Tibial artery (tissue), 4 donors: ENCODE measurements at regions not wholly inside any gene's neighbourhood (a gene's known extent, or its start where the extent isn't known, plus 50 kb on each side); places are given as distances from the start of the nearest gene placed in this dataset.

ENCODE experiments used
- DNase-seq, 2 donors: peaks; one replicate each; pipeline ENCODE4 v3.0.0-alpha.2; 2019
- H3K27ac ChIP-seq, 2 donors: fragments of 200-600 bp; sonication (generic) in 1 of 2; 1 replicate in 1 of 2; 2 replicates in 1 of 2; pipeline ENCODE4 v1.5.1; 2018 to 2019; ENCODE audit warnings: mild to moderate bottlenecking in 1 of 2
- H3K27me3 ChIP-seq, 2 donors: fragments of 200-600 bp; sonication (generic) in 1 of 2; one replicate each; pipeline versions ENCODE4 v1.5.1 to v1.6.0; 2016 to 2019
- H3K36me3 ChIP-seq, 3 donors: fragments of 200-600 bp; sonication (generic) in 2 of 3; one replicate each; pipeline ENCODE4 v1.5.1; 2016 to 2019; ENCODE audit warnings: mild to moderate bottlenecking in 2 of 3
- H3K4me1 ChIP-seq, 4 donors: fragments of 200-600 bp; sonication (generic) in 2 of 4; 1 replicate in 3 of 4; 2 replicates in 1 of 4; pipeline ENCODE4 v1.5.1; 2016 to 2019
- H3K4me3 ChIP-seq, 2 donors: fragments of 200-600 bp; sonication (generic) in 1 of 2; 1 replicate in 1 of 2; 2 replicates in 1 of 2; pipeline ENCODE4 v1.5.1; 2018 to 2019; ENCODE audit warnings: mild to moderate bottlenecking in 2 of 2
- H3K9me3 ChIP-seq, 3 donors: fragments of 200-600 bp; sonication (generic) in 1 of 3; one replicate each; pipeline ENCODE4 v1.5.1; 2016 to 2019
- CTCF ChIP-seq, 2 experiments: fragments of 200-600 bp in 1 of 2; fragments of 450-650 bp in 1 of 2; IDR thresholded peaks; one replicate each; pipeline ENCODE4 v1.5.1; 2017 to 2019; ENCODE audit warnings: antibody characterized with exemption in 2 of 2, mild to moderate bottlenecking in 1 of 2, moderate library complexity in 1 of 2
- intact Hi-C: fragments of 100-400 bp; cut with DNase I; formaldehyde crosslinking; loops from one replicate; pipeline ENCODE4 v1.15.0; 2023; ENCODE audit warnings: low total_unique reads

DNA sequence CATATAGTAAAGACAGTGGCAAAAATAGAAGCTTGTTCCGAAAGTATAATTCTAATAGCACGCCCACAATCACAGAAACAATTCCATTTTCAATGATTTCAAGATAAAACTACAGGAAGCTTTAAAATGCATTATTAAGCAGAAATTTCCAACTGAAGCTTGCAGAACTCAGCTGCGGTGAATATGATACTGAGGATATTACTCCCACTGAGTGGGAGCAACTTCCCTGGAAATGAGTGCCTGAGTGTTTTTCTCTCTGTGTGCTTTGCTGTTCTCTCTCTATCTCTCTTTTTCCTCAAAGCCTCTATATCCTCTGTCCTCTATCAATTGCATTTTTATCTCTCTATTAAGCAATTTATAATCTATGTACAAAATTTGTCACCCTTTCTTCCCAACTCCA, 187.5 kb upstream of the PRDM9 start:
- Histone ChIP-seq H3K9me3 (no peaks in the 10 kb centered on the region), H3K4me1 (no peaks in the 10 kb centered on the region), H3K27ac (no peak overlapping the region), H3K4me3 (no peak overlapping the region), H3K27me3 (no peaks in the 10 kb centered on the region), H3K36me3 (no peaks in the 10 kb centered on the region)
- TF ChIP-seq CTCF (IDR thresholded peaks at IDR 0.05) = no peak
- no peak for DNase-seq
- intact Hi-C loops = no loop called here

GRCh38 chr5:23318960-23319359, 188.4 kb upstream of the PRDM9 start:
- H3K4me3 ChIP-seq = no peak overlapping the region
- H3K36me3 ChIP-seq = no peaks in the 10 kb centered on the region
- no peak for TF ChIP-seq CTCF (IDR thresholded peaks at IDR 0.05)
- DNase-seq = no peak
- H3K27ac ChIP-seq = no peak overlapping the region
- H3K27me3 ChIP-seq = no peaks in the 10 kb centered on the region
- intact Hi-C loops = no loop called here
- no peaks in the 10 kb centered on the region for H3K9me3 ChIP-seq
- no peaks in the 10 kb centered on the region for H3K4me1 ChIP-seq

- Histone ChIP-seq H3K27ac (no peak overlapping the region), H3K9me3 (no peaks in the 10 kb centered on the region), H3K4me3 (no peak overlapping the region), H3K4me1 (no peaks in the 10 kb centered on the region), H3K27me3 (no peaks in the 10 kb centered on the region), H3K36me3 (no peaks in the 10 kb centered on the region)
- no peak for DNase-seq
- intact Hi-C loops = no loop called here
- no peak for TF ChIP-seq CTCF (IDR thresholded peaks at IDR 0.05)
These were observed 189.2 kb upstream of the PRDM9 start for GRCh38 chr5:23318166-23318565.

DNA sequence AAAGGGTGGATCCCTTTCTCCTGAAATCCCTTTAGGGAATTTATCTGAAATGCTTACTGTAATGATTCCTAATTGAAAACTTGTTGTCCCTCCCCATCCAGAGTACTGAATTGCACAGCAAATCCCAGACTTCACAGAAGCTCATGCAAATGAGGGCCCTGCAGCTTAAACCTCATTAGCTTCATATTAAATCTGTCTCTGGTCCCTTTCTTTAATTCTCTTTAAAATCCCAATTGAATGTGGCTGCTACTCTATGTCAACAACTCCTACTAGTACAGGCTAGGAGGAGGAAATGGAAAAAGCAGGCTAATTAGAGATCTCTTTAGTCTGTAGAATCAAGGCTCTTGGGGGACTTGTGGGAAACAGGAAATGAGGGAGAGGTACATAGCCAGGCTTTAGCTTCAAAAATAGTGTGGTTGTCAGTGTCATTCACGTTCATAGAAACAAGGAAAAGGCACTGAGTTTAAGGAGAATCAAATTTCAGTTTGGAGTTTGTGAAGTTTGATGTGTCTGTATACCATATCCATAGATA, 191.3 kb upstream of the PRDM9 start:
- Histone ChIP-seq H3K9me3 (no peaks in the 10 kb centered on the region), H3K27ac (no peak overlapping the region), H3K4me3 (no peak overlapping the region), H3K27me3 (no peaks in the 10 kb centered on the region), H3K4me1 (no peaks in the 10 kb centered on the region), H3K36me3 (no peaks in the 10 kb centered on the region)
- intact Hi-C loops = no loop called here
- no peak for DNase-seq
- no peak for TF ChIP-seq CTCF (IDR thresholded peaks at IDR 0.05)

DNA sequence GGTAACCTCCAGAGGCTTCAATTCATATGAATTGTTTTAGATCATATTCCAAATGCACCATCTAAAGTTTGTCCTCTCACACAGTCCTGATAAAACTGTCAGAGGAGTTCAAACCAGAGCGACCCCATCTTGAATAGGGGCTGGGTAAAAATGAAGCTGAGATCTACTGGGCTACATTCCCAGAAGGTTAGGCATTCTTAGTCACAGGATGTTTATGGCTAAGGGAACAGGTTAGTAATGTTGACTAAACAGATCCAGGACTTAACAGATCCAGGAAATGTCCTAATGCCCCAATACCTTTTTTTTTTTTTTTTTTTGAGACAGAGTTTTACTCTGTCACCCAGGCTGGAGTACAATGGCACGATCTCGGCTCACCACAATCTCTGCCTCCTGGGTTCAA, 192.6 kb upstream of the PRDM9 start:
- H3K27ac ChIP-seq = no peak overlapping the region
- intact Hi-C loops = no loop called here
- no peak for TF ChIP-seq CTCF (IDR thresholded peaks at IDR 0.05)

GRCh38 chr5:23305055-23305454, 202.4 kb upstream of the PRDM9 start:
- no peaks in the 10 kb centered on the region for H3K27me3 ChIP-seq
- H3K4me1 ChIP-seq = no peaks in the 10 kb centered on the region
- H3K36me3 ChIP-seq = no peaks in the 10 kb centered on the region
- H3K9me3 ChIP-seq = no peaks in the 10 kb centered on the region
- H3K4me3 ChIP-seq = no peak overlapping the region
- TF ChIP-seq CTCF (IDR thresholded peaks at IDR 0.05) = no peak
- DNase-seq = no peak
- intact Hi-C loops = no loop called here
- no peak overlapping the region for H3K27ac ChIP-seq

More for the DNA sequence above, 192.6 kb upstream of the PRDM9 start:
- Histone ChIP-seq H3K27me3 (no peaks in the 10 kb centered on the region), H3K4me1 (no peaks in the 10 kb centered on the region), H3K36me3 (no peaks in the 10 kb centered on the region), H3K4me3 (no peak overlapping the region), H3K9me3 (no peaks in the 10 kb centered on the region)
- DNase-seq = no peak
